Epithelial cell of prostate (primary cell): ENCODE measurements at regions not wholly inside any gene's neighbourhood (a gene's known extent, or its start where the extent isn't known, plus 50 kb on each side); places are given as distances from the start of the nearest gene placed in this dataset.
A peak's percentile ranks its signal among the peaks of the same experiment; 100 is the strongest.

Experiments
- DNase-seq: peaks from one replicate; pipeline ENCODE4 v3.0.0-alpha.2; 2011; ENCODE audit warnings: low read depth, low spot score
- H3K27ac ChIP-seq: fragments of 450-650 bp; 2 replicates; pipeline ENCODE4 v1.5.1; 2017; ENCODE audit warnings: mild to moderate bottlenecking

DNA sequence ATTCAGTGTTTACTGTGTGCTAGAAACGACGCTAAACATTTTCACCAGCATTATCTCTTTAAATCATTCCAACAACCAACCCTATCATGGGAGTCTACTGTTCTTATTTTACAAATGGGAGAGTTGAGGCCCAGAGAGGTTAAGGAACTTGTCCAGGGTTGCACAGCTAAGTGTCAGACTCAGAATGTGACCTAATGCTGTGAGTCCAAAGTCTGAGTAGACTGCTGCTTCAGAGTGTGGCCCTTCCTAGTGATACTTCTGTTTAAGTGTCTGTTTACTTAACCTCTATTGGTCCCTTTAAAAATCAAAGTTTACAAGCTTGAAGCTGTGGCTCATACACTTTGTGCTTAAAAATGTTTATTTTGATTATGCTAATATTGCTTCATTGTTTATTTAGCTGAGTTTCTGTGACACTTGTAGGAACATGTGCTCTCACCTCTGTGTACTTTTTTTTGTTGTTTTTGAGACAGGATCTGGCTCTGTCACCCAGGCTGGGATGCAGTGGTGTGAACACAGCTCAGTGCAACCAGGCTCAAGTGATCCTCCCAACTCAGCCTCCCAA, 84.4 kb upstream of the SYPL1 start:
- no peak for DNase-seq

DNA sequence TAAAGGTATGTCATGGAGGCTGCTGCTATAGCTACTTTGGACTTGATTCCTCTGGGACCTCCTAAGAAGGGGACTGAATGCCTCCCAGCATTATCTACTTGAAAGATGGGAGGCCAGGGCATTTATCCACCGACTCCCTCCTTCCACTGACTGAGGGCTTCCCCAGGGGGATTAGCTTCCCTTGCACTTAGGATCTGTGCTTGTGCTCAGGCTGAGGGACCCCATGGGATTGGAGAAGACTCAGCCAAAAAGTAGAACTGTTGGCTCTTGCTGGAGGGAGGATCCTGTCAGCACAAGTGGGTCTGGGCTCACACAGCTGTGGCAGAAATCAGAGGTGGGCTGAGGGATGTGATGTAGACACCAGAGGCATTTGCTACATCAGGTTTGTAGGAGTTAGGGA, 81.5 kb upstream of the SYPL1 start:
- no peak for DNase-seq
- H3K27ac ChIP-seq: no peak overlapping the region

More for the DNA sequence above, 84.4 kb upstream of the SYPL1 start:
- H3K27ac ChIP-seq: no peak overlapping the region

DNA sequence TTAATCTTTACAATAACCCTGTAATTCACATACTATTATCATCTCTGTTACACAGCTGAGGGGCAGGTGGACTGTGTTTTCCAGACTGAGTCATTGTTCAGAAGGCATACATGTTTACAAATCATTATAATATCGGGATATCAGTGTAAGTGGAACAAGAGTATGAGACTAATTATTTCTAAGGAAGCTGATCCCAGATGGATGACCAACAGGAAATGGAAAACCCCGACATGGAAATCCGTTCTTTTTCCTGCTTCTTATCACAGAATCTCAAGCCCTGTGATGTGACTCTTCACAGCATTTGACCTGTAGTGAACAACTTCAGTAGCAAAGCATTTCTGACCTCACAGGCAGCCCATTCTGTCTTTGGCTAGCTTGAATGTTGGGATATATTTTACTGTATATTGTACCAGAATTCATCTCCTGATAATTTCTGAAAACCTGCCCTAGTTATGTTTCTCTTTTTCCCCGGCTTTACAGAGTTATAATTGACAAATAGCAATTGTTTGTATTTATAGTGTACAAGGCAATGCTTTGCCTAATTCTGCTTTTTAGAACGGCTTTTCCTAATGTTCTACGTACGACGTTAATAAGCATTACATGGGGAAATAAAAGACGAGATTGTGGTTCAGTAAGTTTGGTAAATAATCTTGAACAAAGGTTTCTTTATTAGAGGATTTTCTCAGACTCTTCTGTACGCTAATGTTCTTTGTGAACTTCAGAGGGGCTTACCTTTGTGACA, 78.6 kb upstream of the SYPL1 start:
- no peak for DNase-seq

DNA sequence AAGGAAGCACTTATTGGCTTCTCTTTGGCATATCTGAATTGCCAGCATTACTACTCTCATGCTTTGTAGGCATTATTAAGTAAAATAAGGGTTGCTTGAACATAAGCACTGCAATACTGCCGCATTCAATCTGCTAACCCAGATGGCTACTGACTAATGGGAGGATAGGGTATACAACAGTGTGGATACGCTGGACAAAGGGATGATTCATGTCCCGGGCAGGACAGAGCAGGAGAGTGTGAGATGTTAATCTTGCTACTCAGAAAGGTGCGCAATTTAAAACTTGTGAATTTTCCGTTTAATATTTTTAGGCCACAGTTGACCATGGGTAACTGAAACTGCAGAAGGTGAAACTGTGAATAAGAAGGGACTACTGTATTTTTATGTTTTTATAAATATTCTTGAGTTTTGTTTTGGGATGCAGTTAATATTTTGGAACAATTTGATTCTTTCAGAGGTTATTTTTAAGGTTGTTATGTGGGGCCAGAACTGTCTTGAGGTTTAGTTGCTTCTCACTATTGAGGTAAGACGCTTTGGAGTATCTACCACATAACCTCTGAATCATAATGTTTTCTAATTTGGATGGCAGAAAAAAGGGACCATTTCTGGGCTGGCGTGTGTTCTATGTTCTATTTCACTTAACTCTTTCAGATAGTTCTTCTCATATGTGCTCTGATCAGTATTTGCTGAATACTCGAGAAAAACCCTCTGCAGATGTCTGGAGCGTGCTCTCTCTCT, 75.7 kb upstream of the SYPL1 start:
- no peak overlapping the region for H3K27ac ChIP-seq
- peak; percentile 43 for DNase-seq

More for the DNA sequence above, 78.6 kb upstream of the SYPL1 start:
- no peak overlapping the region for H3K27ac ChIP-seq

DNA sequence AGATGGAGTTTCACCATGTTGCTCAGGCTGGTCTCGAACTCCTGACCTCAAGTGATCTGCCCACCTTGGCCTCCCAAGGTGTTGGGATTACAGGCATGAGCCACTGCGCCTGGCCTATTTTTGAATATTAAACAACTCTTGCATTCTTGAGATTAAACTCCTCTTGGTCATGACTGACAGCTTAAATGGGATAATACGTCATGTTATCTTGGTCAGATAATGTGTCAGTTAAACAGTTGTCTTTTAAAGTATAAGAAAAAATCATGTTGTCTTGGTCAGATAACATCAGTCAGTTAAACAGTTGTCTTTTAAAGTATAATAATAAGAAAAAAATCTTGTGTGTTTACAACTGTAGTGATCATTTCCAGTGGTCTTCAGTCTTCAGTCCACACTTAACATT, 73.6 kb upstream of the SYPL1 start:
- no peak for DNase-seq

DNA sequence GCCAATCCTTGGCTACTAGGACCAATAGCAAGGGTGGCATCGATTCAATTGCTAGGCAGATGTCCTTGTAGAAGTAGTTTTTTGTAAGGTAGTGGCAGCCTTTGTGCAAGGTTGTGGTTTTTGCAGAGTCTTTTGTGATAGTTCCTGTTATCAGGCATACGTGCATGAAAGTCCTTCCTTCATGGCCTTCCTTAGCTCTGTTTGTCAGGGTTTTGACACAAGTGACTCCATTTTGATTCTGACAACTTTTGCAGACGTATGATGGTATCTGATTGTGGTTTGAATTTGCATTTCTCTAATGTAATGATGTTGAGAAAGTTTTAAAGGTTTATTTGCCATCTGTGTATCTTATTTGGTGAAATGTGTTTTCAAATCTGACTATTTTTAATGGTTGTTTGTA, 71.8 kb upstream of the SYPL1 start:
- H3K27ac ChIP-seq: no peak overlapping the region
- no peak for DNase-seq

More for the DNA sequence above, 73.6 kb upstream of the SYPL1 start:
- no peak overlapping the region for H3K27ac ChIP-seq

DNA sequence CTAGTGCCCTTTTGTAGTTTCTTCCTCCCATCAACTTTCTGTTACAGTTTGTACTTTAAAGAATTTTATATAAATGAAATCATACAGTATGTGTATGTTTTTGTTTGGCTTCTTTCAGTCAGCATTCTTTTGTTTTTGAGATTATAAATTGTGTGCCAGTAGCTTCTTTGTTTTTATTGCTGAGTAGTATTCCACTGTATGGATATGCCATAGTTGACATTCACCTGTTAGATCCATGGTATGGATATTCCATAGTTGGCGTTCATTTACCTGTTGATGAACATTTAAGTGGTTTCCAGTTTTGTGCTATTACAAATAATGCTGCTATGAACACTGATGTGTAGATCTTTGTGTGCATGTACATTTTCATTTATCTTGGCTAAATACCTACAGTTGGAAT, 70.8 kb upstream of the SYPL1 start:
- H3K27ac ChIP-seq: no peak overlapping the region
- DNase-seq: no peak

DNA sequence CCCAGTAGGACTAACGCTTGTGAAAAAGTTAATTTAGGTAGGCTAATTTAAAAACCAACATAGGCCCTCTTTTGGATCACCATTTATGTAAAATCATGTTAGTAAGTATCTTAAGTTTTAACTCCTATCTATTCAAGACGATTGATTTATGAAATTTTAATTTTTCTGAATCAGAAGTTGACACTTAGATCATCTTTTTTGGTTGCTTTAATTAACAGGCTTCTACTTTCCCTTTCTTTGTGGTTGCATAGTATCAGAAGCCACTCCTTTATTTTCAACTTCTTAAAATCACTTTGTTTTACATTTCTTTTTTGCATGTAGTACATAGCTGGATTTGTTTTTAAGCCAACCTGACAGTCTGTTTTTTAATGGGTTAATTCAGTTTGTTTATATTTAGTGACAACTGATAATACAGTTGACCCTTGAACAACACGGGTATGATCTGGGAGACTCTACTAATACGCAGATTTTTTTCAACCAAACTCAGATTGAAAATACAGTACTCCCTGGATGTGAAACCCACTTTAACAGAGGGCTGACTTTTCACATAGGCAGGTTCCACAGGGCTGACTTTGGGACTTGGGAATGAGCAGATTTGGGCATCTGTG, 69.7 kb upstream of the SYPL1 start:
- no peak for DNase-seq
- no peak overlapping the region for H3K27ac ChIP-seq

DNA sequence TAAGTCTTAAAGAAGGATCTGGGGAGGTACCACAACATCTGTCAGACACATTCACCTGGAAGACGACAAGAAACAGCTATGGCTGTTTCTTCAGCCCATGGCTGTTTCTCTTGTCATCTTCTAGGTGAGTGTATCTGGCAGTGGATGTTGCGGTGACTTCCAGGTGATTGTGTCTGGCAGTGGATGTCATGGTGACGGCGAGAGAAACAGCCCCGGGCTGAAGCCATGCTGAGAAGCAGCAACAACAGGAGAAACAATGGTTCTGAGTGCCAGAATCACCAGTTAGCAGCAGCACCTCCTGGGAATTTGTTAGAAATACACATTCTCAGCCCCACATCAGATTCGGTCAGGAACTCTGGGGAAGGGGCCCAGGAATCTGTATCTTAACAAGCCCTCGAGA, 68.6 kb upstream of the SYPL1 start:
- no peak for DNase-seq
- no peak overlapping the region for H3K27ac ChIP-seq

DNA sequence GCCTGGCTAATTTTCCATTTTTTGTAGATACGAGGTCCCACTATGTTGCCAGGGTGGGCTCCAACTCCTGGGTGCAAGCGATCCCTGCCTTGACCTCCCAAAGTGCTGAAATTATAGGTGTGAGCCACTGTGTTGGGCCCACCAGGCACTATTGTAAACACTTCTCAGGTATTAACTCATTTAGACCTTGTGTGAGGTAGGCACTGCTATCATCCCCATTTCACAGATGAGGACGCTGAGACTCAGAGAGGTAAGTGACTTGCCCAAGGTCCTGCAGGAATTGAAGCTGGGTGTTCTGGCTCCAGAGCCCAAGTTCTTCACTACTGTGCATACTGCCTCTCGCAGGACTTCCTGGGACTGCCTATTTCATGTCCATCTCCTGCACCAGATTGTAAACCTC, 67.1 kb upstream of the SYPL1 start:
- DNase-seq: no peak

DNA sequence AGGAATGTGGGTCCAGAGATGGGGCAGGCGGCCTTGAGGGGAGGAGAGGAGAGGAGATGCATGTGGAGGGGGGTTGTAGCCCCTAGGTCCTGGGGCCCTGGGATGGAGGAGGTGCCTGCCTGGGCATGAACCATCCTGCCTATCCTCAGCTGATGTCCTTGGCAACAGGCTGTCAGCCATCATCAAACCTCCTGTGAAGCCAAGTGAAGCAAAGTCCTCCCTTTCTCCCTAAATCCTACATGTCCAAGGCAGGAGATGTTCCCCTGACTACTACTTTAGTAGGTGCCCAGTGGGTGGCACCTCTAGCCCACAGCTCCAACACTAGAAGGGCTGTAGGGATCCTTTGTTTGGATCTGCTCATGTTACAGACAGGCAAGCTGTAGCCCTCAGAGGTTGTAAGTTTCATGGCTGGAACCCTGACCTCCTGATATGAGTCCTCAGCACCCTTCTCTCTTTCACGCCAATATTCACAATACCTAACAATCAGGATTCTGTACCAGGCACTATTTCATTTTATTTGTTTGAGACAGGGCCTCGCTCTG, 66.6 kb upstream of the SYPL1 start:
- DNase-seq: no peak

More for the DNA sequence above, 67.1 kb upstream of the SYPL1 start:
- H3K27ac ChIP-seq: no peak overlapping the region

DNA sequence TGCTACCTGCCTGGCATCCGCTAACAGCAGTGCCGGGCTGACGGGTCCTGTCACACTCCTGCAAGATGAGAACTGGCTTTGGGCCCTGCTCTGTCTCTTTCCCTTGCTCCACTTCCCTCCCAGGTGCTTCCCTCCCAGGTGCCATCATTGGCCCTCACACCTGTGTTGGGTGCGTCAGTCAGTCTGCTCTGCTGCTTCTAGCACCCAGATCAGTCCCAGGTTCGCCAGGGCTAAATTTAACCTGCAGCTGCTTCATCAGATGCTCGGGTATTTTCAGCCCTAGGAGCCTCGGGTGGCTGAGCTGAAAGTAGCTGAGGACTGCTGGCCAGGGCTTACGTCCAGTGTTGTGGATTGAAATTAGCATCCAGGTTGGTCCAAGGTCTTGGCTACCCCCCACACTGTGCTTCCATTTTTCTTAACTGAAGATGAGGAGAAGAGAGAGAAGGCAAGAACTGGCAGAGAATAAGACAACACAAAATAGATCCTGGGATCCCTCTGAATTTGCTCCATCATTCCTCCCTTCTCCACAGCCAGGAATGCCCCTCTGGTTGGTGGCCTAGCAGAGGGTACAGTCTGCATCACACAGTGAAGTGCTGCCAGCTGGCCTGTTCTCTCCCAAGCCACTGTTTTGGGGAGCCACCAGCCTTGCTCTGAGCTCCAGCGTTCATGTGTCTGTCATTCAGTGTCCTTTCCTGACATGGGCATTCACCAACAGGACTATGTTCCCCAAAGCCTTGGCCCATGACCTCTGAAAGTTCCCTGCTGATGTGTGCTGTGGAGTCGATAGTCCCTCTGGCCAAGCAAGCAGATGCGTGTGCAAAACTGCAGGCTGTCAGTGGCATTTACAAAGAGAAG, 65.9 kb upstream of the SYPL1 start:
- no peak overlapping the region for H3K27ac ChIP-seq

More for the DNA sequence above, 66.6 kb upstream of the SYPL1 start:
- no peak overlapping the region for H3K27ac ChIP-seq

DNA sequence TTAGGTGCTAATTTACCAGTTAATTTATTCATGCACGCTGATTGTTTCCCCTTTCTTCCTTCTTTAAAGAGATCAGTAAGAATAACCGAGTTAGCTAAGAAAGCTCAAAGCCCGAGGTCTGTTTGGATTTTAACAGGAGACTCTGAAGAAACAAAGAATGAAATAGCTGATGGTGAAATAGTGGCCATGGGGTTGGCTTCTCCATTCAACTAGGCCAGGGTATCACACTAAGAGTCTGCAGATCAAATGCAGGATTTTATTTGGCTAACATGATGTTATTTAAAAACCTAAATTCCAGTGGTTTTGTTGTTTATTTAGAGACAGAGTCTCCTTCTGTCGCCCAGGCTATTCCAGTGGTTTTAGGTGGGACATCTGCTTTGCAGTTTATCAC, 65.2 kb upstream of the SYPL1 start:
- no peak for DNase-seq
- no peak overlapping the region for H3K27ac ChIP-seq

More for the DNA sequence above, 65.9 kb upstream of the SYPL1 start:
- DNase-seq: no peak

DNA sequence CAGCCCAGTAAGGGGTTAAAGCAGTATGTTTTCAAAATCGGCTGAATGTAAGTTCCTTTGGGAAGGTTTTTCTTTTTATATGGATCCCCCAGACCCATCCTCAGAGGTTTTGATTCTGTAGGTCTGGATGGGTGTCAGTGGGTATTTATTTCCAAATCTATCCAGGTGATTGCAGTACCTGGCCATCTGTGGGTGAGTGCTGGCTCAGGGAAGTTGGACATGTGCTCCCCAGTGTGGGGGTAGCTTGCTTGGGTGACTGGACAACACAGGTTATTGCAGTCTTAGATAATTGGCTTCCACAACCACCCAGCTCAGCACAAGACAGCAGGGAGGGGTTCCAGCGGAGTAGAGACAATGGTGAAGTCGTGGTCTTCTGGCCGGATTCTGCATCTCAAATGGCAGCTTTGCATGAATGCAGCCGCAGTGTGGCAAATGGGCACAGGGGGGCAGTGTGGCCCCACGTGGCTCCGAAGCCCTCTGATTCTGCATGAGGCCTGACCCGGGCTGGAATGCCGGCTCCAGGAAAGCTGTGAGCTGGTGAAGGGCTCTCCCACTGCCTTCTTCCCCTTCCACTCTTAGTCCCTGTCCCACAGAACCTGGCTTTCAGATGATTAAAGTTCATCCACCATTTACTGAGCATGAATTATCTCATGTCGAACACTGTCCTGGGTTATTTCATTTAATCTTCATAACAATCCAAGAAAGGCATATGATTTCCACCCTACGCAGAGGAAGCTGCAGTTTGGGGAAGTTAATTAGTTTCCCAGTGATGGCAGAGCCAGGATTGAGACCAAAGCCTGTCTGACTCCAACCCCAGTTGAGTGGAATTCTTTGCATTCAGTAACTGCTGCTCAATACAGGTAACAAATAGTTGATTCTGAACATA, 64.5 kb upstream of the SYPL1 start:
- DNase-seq: no peak
- H3K27ac ChIP-seq: no peak overlapping the region

DNA sequence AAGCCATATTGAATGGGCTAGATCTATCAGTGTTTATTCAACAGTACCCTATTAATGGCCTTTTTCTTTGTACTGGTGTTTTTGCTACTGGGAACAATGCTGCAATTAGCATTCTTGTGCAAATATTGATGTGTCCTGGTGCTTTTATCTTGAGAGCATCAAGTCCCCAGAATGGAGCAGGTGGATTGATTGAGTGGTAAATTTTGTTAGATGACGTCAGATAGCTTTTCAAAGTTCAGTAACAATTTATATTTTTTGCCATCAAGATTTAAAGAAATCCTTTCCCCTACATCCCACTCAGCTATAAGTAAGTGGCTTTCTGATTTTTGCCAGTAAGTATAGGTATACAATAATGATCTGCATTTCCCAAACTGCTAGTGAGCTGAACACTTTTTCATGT, 63.4 kb upstream of the SYPL1 start:
- DNase-seq: no peak
- H3K27ac ChIP-seq: no peak overlapping the region

DNA sequence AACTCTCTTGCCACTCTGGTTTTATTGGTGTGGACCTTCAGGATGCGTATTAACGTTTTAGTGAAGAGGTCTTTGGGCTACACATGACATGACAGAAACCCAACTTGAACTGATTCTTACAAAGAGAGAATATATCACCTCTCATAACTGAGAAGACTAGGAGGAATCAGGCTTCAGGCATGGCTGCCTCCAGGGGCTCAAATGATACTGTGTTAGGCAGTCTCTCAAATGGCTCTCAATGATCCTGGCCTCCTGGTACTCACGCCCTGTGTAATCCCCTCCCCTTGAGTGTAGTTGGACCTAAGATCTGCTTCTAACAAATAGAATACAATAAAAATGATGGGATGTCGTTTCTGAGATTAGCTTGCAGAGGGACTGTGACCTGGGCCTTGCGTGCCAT, 58.5 kb upstream of the SYPL1 start:
- H3K27ac ChIP-seq: no peak overlapping the region
- DNase-seq: no peak

DNA sequence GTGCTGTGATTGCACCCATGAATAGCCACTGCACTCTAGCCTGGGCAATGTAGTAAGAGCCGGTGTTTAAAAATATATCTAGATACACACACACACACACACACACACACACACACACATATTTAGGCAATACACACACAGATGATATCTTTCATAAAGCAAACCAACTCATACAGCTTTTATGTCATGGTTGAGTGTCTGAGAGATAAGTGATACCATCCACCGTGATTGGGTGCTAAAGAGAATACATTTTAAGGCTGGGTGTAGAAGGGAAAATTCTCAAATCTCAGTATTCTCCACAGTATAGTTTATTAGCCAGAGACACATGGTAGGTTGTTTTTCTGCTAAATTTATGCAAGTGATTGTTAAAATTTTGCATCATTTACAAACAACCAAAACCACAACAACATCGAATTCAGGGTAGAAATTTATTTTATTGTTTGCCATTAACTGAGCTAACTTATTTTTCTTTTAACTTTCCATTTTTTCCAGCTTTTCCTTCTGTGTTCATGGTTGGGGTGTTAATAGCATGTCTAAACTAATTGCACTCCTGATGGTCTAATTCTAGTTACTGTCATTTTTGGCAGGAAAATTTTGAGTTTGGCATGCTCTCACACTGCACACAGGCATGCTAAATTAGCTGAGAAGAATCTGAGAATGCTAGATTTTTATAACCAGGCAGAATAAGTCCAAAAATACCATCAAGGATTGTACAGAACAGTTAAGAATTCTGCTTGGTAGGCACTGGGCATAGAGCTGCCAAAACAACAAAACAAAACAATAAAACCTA, 57.9 kb upstream of the SYPL1 start:
- no peak overlapping the region for H3K27ac ChIP-seq
- no peak for DNase-seq

DNA sequence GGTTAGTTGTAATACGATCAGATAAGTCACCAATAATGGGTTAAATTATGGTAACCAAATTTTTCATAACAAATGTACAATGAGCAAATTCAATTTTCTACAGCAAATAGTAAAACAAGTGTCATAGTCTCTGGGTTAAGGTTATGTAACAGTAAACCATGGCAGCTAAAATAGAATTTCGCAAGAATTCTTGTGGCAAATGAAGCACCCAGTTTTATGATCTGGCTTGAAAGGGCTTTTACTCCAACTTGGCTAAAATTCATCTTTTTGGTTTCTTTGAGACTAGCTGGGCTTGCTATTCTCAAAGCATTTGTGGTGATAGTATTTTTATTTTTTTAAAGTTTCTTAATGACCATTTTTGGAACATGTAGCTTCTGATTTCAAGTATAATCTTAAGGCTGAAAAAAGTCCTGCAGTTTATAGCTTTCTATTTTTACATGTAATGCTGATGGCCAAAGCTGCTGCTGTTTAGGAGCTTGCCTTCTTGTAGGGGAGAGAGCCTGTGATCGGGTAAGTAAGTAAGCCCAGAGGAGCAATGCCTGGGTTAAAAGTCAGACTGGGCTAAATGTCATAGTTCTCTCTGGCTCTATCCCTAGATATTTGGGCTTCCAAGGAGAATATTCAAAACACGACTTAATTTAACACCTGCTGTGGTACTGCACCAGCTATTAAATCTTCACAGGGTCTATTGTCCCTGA, 55.5 kb upstream of the SYPL1 start:
- no peak for DNase-seq
- no peak overlapping the region for H3K27ac ChIP-seq
